ENCODE measurements at regions not wholly inside any gene's neighbourhood (a gene's known extent, or its start where the extent isn't known, plus 50 kb on each side); places are given as distances from the start of the nearest gene placed in this dataset.

DNA sequence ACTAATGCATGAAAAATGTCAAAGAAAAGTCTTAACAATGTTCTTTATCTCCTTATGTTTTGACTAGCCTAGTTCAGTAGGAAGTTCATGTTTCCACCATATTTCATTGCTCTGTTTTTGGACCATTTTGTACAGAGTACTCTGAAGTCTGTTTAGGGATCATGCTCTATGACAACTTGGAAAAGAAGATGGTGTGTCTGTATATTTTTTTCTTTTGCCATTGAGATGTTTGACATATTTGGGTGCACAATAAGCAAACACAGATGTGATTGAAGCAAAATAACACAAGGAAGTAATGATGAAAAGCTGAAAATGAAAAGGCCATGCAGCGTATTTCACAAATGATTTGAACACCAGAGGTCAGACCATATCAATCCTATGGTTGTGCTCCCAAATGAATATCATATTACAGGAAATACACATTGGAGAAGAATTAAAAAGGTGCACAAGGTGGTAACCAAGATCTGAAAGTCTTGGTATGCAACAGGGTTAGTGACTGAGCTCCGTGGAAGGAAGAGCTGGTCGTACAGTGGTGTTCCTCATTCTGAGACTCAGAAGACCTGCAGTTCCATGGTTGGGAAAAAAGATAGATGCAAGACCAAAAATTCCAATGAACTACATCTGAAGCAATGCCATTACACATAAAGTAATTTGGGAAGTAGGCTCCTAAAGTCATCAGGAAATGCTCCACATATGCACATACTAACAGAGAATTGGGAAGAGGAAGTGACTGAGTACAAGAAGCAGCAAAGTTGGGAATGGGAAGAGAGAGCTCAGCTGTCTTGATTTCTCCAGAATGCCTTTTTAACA, 463.5 kb downstream of the LMO4 start:
- TF ChIP-seq CTCF (IDR thresholded peaks at IDR 0.05) = no peak
- no peak for TF ChIP-seq POLR2A (IDR thresholded peaks at IDR 0.05)

Measured in lower leg skin (tissue), 3 donors.